ENCODE measurements at regions not wholly inside any gene's neighbourhood (a gene's known extent, or its start where the extent isn't known, plus 50 kb on each side); places are given as distances from the start of the nearest gene placed in this dataset.

DNA sequence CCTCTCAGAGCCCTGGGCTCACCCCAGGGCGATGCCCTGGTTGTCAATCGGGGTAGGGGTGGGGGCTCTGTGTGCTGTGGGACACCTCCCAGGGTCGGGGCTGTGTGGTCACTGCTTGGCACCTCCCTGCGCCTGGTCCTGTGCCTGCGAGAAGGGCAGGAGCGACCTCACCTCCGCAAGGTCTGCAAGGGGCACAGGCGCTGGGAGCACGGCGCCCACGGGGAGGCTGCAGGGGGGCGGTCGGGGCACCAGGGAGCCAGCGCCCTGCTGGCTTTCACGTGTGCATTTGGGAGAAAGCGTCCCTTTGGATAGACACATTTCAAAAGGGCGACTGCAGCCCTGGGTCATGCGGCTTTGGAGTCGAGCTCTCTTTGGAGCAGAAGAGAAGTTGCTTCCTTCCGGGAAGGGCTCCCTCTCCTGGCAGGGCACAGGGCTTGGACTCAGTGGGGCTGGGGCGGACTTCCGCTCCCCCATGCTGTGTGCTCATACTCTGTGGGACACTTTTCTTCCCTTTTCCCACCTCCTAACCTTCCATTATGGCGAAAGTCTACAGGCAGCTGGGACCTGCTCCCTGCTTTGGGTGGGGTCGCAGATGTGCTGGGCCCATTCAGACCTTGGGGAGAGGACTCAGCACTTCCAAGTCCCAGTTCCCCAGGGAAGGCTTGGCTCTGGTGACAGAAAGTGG, 52.9 kb upstream of the SLC28A3 start:
- no peak for DNase-seq (ENCODE audit: low read depth, low spot score)

GRCh38 chr9:84394036-84394435, 53.5 kb upstream of the SLC28A3 start:
- no peak for DNase-seq (ENCODE audit: low read depth, low spot score)

DNA sequence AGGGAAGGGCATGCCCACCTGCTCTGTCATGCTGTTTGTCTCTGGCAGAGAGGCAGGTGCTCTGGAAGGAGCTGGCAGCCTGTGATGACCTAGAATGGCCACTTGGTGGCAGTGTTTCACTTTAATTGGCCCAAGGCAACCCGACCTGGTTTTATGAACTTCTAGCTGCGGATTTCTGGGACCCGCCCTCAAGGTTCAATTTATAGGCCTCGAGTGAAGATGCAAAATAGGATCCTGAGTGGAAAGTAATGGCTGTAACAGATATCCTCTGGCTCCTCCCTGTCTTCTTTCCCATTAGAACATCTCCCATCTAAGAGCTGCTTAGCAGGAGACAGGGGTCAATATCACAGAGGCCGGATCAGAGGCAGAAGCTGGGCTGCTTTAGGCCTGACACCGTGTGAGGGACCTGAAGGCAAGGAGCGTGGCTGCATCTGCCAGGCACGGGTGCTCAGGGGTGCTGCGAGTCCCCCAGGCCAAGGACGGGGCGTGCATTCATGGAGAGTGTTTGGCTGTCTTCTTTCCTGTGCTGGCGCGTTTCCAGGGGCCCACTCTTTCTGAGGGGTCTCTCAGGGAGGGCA, 56.7 kb upstream of the SLC28A3 start:
- DNase-seq (ENCODE audit: low read depth, low spot score), result peak; percentile 45

DNA sequence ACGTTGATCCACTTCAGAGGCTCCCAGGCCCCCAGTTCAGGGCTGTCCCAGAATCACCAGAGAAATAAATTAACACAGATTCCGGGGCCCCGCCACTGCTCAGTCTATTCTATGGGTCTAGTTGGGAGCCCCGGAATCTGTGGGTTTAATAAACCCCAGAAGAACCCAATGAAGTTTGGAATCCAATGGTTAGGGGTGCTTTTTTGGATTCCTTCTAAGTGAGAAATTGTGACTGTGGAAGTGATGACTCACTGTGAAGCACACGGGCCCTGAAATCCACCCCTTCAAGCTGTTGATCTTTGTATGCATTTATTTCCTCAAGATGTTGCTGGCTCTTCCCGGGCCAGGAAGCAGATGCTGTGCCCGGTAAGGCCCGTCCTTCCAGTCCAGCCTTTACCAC, 57.3 kb upstream of the SLC28A3 start:
- DNase-seq (ENCODE audit: low read depth, low spot score), result peak; percentile 29

DNA sequence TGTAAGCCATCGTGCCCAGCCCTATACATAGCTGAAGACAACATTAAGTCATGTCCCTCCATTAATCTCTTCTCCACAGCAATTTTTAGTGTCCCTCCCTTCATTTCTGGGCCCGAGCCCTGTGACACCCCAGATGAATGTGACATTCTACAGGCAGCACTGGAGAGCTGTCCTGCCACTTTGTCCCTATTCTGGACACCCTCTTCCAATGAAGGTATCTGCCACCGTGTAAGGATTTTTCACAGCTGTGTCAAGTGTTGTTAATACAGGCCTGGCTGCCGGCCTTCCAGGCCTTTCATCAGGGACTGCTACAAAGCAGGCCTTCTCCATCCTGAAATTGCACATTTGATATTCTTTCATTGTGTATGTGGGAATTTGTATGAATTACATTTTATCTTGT, 62.0 kb upstream of the SLC28A3 start:
- no peak for DNase-seq (ENCODE audit: low read depth, low spot score)

DNA sequence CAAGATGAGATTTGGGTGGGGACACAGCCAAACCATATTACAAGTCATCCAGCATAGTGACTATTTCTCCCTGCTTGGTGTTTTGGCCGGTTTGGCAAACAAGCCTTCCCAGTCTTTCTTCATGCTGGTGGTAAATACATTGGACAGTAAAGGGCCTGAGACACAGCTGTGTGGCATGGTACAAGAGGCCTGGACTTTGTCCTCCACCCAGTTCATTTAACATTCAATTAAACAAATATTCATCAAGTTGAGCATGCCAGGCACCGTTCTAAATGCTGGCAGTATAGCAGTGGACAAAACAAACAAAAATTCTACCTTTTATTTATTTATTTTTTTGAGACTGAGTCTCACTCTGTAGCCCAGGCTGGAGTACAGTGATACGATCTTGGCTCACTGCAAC, 62.7 kb upstream of the SLC28A3 start:
- no peak for DNase-seq (ENCODE audit: low read depth, low spot score)

DNA sequence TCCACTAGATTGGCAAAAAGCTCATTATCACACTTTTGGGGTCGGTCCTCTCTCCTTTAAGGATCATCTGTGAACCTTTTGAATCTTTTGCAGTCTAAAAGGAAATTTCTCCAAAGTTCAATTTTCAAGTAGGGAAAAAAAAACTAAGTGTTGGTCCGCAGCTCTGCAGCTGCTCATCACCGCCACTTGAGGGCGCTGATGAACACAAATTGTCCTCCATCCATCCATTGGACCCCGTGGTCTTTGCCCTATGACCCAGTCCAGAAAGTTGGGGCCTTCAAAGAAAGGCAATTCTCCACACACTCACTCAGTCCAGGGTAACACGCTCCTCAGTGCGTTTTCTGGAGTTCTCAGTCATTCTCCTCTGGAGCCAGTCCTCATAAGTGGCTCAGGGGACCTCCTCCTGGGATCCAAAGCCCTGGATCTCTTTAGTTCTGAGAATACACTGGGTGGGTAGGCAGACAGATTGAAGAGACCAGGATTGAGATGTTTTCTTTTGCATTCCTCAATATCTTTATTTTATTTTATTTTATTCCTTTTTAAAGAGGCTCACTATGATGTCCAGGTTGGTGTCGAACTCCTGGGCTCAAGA, 63.6 kb upstream of the SLC28A3 start:
- DNase-seq (ENCODE audit: low read depth, low spot score), result no peak

- DNase-seq (ENCODE audit: low read depth, low spot score), result no peak
Measured at GRCh38 chr9:84405667-84406066, 65.1 kb upstream of the SLC28A3 start.

DNA sequence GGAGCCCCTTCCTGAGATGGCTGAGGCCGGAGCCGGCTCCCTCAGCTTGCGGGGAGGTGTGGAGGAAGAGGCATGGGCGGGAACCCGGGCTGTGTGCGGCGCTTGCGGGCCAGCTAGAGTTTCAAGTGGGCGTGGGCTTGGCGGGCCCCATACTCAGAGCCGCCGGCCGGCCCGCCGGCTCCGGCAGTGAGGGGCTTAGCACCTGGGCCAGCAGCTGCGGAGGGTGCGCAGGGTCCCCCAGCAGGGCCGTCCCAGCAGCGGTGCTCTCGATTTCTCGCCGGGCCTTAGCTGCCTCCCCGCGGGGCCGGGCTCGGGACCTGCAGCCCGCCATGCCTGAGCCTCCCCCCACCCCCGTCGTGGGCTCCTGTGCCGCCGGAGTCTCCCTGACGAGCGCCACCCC, 67.9 kb upstream of the SLC28A3 start:
- DNase-seq (ENCODE audit: low read depth, low spot score), result no peak

DNA sequence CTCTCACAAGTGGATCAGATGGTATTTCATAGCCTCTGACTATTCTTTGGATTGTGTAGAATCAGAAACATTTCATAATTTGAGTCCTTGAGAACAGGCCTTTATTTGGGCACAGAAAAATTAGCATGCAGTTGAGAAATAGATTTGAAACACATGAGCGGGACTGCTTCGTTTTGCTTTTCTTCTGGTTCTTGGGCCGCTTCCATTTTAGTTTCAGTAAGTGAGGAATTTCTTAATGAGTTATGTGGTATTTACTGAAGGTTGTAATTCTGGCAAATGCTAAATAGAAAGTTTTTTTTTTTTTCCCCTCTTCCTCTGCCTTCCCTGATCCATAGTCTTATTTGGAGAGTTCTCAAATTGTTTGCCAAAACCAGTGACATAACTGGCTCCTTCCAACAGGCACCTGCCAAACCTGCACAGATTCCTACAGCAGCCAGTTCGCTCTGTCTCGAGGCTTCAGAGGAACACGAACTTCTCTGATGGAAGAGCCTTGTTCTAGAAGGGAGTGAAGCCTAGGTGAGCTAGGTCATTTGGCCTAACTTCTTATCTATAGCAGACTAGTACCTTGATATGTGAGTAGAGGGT, 71.2 kb upstream of the SLC28A3 start:
- DNase-seq (ENCODE audit: low read depth, low spot score), result no peak

DNA sequence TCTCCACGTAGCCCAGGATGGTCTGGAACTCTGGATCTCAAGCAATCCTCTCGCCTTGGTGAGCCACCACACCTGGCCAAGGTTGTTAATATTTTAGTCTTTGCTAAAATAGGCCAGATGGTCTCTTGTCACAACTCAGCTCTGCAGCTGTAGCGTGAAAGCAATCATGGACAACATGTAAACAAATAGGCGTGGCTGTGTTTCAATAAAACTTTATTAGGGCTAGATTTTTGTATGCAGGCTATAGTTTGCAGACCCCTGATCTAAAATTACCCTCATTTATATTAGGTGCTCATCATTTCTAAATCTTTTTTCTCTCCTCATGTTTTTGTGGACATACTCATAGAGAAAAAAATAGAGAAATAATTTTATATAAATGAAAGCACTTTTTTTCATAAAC, 72.1 kb upstream of the SLC28A3 start:
- no peak for DNase-seq (ENCODE audit: low read depth, low spot score)

- no peak for DNase-seq (ENCODE audit: low read depth, low spot score)
Measured at GRCh38 chr9:84413301-84413700, 72.7 kb upstream of the SLC28A3 start.

DNA sequence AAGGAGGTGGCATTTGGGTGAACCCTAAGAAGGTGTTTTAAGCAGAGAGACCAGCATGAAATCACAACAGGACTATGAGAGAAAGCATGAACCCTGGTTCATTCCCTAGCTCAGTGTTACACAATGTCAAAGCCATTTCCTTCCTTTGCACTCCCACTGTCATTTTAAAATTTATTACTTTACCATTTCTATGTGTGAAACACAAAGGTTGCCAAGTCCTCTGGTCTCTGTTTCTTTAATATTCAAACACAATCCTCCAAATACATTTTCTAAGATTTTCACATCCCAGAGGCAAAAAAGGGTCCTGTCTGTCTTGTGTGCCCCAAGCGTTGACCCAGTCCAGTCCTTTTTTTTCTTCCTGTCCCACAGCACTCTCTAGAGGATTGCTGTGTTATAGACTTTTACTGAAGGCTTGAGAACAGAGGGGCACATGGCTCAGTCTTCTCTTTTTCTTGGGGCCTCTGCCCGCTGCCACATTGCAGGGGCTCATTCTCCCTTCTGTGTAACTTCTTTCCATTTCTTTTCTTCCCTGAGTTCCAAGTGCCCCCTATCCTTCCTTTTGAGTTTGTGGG, 78.6 kb upstream of the SLC28A3 start:
- DNase-seq (ENCODE audit: low read depth, low spot score), result no peak

GRCh38 chr9:84424931-84425330, 84.4 kb upstream of the SLC28A3 start:
- DNase-seq (ENCODE audit: low read depth, low spot score), result no peak

DNA sequence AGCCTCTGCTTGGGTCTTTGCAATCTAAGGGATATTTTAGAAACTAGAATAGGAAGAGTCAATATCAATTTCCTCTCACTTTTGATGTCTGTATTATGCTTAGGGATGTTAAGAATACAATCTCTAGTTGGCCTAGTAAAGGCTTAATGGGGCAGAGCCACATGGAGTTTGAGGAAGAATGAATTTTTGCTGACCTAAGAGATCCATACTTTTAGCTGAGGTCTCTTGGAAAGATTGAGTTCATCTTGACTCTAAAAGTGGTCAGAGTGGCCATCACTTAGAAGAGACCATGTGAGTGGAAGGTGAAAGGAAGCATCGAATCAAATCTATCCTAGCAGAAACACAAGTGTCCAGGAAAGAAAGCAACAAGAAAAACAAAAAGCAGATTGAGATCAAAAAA, 92.2 kb upstream of the SLC28A3 start:
- no peak for DNase-seq (ENCODE audit: low read depth, low spot score)

GRCh38 chr9:84435902-84436301, 95.3 kb upstream of the SLC28A3 start:
- no peak for DNase-seq (ENCODE audit: low read depth, low spot score)

- no peak for DNase-seq (ENCODE audit: low read depth, low spot score)
Measured at GRCh38 chr9:84436386-84437109, 96.0 kb upstream of the SLC28A3 start.

GRCh38 chr9:84438391-84438790, 97.8 kb upstream of the SLC28A3 start:
- DNase-seq (ENCODE audit: low read depth, low spot score), result no peak

- no peak for DNase-seq (ENCODE audit: low read depth, low spot score)
Measured at GRCh38 chr9:84439250-84439649, 98.7 kb upstream of the SLC28A3 start.

DNA sequence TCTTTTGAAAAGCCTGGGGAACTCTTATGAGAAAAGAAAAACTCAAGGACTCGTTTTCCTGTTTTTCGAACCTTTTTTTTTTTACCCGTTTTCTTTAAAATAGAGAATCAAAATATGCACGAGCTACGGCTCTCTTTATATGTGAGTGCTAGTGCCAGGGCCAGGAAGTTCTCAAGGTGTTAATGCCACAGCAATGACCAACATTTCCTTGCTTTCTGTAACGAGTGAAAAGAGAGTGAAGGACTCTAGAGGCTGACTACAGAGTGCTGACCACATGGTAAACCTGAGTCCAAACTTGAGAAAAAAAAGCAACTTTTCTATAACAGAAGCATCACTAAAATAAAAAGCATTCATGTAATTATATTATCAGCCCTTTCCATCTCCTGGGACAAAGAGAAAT, 102.2 kb upstream of the SLC28A3 start:
- no peak for DNase-seq (ENCODE audit: low read depth, low spot score)

DNA sequence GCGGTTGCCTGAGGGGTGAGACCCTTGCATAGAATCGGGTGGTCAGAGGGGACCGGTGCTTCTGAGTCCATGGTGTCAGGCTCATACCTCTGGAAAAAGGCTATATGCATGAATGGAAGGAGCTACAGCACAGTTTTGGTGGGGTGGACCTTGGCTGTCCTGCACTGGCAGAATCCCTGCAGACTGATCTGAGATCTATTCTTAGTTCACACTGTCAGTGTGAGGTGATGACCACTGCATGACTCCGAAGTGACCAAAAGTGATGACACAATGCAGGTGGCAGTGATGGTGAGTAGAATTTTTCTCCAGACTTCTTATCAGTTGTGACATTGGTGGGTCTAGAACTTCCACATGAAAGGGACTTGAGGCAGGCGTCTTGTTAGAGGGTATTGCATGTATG, 105.2 kb upstream of the SLC28A3 start:
- DNase-seq (ENCODE audit: low read depth, low spot score), result no peak

DNA sequence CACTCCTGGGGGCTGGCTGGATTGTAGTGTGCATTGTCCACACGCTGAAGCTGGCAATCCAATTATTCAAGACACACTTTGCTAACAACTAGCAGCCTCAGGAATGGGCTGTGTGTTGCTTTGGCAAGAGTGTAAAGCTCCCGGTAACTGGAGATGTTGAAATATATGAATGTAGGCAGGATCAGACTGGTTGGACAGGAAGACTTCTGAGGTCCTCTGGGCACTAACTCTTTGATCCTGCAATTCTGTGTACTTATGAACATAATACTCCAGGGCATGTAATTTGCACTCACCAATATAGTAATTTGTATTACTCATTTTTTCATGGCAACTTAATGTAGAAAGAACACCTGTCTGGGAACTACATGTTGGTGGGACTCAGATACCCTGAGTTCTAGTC, 106.7 kb upstream of the SLC28A3 start:
- DNase-seq (ENCODE audit: low read depth, low spot score), result no peak

All from smooth muscle cell of the brain vasculature (primary cell).